ENCODE measurements at regions not wholly inside any gene's neighbourhood (a gene's known extent, or its start where the extent isn't known, plus 50 kb on each side); places are given as distances from the start of the nearest gene placed in this dataset.
"Not testable (repeated sequence)": the region's sequence is repeated elsewhere in the genome, so short reads cannot be mapped to it uniquely, and the experiment has no call there.

- DNase-seq: no peak
Measured at GRCh38 chr13:39803156-39803555, 147.7 kb downstream of the COG6 start.

GRCh38 chr13:39803851-39804250, 148.4 kb downstream of the COG6 start:
- DNase-seq: no peak

GRCh38 chr13:39804332-39805210, 149.1 kb downstream of the COG6 start:
- DNase-seq: no peak

DNA sequence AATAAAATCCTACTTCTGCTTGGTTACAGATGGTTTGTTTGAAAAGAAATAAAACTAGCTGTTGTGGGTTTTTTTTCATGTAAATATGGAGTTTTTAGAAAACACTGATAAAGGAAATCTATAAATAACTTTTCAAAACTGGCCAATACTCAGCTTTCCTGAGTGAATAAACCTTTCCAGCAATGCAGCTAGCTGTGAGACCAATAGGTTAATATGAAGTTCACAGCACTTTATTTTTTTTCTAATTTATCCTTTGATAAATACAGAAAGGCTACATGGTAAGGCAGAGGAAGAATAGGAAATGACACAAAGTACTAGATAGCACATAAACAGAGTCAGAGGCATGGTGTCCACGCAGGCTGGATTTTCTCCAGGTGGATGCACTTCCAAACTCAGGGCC, 154.0 kb downstream of the COG6 start:
- DNase-seq: no peak

DNA sequence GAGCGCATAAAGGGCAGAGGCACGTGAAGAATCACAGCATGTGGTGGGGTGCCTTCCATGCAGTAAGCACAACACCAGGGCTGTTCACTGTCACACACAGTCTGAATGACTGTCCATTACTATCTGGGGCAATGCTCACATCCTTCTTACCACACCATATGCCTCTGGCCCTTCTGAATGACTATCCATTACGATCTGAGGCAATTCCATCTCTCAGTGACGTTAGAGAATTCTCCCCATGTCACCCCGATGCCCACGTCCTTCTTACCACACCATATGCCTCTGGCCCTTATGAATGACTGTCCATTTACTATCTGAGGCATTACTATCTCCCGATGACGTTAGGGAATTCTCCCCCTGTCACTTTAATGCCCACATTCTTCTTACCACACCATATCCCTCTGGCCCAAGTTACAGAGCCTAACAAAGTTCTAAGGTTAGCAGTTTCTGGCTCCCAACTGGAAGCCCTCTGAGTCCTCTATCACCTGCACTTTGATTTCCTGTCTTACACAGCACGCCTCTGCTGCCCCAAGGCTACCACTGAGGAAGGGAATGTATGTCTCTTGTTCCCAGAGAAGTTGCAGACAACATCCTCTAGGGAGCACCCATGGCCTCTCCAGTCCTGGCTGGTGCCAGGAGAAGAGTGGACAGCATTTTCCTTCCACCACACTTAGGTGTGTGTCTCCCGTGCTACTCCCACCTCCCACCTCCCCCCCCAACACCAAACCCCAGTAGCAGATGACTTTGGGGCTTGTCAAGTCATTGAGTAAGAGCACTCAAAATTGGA, 154.8 kb downstream of the COG6 start:
- DNase-seq: no peak

- DNase-seq: no peak
Measured at GRCh38 chr13:39811051-39811450, 155.6 kb downstream of the COG6 start.

DNA sequence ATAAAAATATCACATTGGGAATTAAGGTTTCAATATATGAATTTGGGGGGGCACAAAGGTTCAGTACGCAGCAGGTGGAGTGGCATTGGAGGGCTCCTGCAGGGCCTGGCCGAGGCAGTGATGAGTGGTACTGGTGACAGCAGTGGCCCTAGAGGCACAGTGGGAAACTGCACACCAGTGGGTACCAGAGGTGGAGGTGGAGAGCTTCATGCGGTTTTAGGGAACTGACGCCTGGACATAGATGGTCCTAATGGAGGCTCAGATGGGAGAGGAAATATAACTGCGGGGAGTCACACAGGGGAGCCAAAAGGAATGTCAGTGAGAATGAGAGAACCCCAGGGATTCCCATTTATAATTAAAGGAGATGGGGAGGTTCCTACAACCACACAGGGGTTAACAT, 156.2 kb downstream of the COG6 start:
- DNase-seq: no peak

DNA sequence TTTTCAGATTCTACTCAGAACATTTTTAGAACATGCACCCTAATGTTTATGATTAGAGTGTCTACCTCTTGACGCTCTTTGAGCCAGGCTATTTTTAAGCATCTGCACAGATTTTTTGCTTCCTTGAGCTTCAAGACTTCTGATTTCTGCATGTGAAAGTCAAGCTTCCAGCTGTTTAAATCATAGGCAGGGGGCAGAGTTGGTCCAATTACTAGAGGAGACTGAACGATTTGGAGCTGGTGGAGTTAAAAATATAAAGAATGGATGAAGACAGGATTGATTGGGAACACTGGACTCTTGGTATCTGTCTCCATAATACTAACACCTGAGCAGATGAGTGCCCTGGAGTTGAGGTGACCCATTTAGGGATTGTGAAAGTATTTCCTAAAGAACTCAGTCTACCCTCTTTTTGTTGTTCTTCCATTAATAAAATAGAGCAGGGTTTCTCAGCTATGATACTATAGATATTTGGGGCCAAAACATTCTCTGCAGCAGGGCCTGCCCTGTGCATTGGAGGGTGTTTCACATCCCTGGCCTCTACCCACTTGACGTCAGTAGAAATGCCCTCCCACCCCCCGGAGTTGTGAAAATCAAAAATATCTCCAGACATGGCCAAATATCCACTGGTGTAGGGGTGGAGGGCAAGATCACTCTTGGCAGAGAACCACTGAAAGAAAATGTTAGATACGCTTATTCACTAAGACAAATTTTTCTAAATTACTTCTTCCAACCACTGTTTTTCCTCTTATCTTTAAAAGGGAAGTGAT, 160.1 kb downstream of the COG6 start:
- no peak for DNase-seq

DNA sequence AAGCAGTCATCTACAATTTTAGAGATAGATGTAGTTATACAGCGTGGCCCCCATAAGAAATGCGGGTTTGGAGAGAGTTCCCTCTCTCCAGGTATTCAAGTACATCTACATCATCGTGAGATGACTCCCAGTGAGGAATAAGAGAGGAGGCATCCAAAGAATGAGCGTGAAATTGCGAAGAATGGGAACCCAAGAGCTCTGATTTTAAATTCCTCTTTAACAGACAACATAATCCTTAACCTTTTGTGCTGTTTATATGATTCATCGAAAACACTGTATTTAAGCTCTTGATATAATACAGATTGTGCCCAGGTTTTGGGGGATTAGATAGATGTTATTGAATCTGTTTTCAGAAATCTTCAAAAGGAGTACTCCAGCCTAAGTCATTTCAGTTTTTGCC, 161.5 kb downstream of the COG6 start:
- no peak for DNase-seq

DNA sequence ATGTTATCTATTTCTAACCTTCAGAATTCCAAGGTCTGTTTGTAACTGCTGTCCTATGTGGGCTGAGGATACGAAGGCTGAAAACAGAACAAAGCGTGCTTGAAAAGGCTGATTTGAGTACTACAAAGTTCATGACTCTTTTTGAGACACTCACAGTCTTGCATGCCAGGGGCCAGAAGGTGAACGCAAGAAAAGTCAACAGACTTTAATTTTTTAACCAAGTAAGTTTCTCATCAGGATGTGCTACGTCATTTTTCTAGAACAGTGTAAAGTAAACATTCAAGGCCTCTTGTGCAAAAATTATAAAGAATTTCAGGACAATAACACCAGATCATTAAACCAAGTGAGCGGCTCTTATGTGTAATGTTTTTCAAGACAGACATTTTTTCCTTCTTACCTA, 163.5 kb downstream of the COG6 start:
- DNase-seq: no peak

DNA sequence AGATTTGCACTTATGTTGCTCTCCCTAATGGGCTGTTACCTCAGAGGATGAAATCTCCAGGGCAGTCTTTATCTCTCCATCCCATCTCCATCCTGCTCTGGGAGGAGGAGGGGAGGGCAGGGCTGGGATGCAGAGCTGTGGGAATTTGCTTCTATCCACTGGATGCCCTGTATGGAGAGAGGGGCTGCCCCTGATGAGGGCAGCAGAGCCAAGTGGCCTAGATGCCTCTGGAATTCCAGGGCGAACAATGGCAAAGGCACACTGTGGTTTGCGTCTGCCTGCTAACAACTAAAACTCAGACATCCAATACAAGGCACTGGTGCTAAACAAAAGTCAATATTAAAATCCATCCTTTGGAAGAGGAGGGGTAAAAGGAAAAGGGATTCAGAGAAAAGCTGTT, 165.1 kb downstream of the COG6 start:
- no peak for DNase-seq

GRCh38 chr13:39821977-39822376, 166.5 kb downstream of the COG6 start:
- DNase-seq: no peak

DNA sequence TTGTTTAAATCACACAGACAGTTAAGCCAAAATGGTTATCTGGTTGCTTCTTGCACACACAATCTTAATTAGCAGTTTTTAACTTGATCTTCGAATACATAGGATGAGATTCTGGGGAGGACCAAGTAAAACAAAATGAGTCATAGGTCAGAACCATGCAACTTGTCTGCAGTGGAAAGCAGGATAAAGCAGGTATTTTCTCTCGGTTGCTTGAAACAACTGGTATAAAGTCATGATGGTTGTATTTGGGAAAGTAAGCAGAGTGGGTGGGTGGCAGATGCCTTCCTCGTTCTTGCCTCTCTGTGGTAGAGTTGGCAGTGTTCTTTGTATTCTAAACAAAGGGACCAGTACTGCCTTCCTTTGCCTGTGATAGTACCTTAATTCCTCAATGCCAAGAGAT, 167.0 kb downstream of the COG6 start:
- no peak for DNase-seq

GRCh38 chr13:39823063-39823713, 167.7 kb downstream of the COG6 start:
- no peak for DNase-seq

DNA sequence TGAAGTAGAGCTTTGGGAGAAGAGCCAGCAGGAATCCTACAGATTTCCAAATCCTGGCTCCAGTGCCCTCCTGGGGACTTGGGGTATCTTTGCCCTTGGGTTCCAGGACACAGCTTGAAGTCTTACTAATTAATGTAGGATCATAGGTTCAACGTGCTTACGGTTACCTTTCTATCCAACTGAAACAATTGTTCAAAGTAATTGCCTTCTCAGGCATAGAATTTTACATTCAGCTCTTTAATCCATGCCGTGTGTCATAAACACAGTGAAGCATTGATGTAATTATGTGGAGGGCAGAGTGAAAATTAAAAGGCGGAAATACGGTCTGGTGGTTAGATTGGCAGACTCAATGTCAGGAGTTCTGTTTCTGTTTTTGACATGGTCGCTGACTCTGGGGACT, 170.4 kb downstream of the COG6 start:
- DNase-seq: no peak

DNA sequence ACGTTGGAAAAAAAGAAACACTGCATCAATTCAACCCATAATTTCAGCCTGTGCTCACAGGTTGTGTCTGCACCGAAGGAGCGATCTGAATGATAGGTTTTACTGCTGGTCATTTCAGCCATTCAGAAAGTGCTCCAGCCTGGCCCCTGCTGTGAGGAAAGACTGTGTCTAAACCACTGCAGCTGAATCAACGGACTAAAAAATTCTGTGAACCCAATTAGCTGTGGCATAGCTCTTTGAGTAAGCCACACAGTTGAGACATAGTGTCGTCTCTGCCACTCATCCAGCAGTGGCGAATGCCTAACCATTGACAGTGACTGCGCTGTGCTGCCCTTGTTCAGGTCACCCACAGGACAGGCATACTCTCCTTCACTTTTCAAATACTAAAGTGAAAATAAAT, 179.8 kb downstream of the COG6 start:
- no peak for DNase-seq

- no peak for DNase-seq
Measured at GRCh38 chr13:39836038-39836437, 180.6 kb downstream of the COG6 start.

- DNase-seq: not testable (repeated sequence)
Measured at GRCh38 chr13:39837866-39838265, 182.4 kb downstream of the COG6 start.

DNA sequence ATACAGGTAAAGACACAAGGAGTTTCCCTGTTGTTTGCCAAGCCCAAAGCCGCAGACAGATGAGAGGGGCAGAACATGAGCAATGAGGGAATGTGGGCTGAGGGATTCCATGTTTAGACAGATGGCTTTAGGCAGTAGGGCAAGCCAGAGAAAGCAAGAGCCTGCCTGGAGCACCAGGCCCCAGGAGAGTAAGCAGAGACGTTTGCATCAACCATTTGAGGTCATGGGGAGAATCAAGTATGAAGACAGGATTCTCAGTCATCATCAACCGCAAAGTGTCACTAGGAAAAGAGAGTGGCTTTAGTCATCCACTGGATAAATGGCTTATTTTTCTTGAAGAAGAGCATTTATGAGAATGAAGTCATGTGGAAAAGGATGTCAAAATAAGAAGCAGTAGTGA, 184.7 kb downstream of the COG6 start:
- no peak for DNase-seq

DNA sequence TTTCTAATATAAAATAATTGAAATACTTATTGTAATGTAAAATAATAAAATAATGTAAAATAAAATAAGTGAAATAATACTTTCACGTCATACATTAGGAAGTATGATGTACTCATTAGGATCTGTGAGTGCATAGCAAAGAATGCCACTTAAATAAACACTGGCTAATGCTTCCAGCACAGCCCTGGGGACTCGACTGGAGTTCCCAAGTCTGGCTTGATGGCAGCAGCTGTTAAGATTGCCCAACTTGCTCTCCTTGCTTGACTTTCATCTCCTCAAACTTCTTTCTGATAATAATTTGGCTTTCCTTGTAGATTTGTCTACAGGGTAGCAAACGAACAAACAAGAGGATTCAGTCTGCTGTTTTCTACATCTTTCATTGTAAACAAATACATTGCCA, 191.9 kb downstream of the COG6 start:
- DNase-seq: no peak

- no peak for DNase-seq
Measured at GRCh38 chr13:39855236-39855635, 199.8 kb downstream of the COG6 start.

- DNase-seq: no peak
Measured at GRCh38 chr13:39856714-39857113, 201.3 kb downstream of the COG6 start.

DNA sequence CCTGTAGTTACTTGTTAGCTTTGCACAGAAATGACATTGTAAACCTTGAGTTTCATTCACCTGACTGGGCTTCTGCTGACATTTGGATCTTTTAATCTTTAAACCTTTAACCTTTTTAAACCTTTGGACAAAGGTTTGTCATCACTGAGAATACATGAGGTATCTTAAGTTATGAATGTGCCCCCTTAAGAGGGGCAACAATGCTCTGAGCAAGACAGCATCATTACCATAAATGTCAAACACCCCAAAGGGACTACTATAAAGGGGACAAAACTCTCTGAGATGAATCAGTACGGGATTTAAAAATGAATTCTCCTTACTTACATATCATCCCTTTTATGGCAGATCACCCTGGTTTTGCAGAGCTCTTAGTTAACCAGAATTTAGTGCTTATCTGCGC, 203.3 kb downstream of the COG6 start:
- no peak for DNase-seq
